Activated CD4-positive, alpha-beta T cell treated with anti-CD3 and anti-CD28 coated beads for 1 hour (primary cell): ENCODE measurements at regions not wholly inside any gene's neighbourhood (a gene's known extent, or its start where the extent isn't known, plus 50 kb on each side); places are given as distances from the start of the nearest gene placed in this dataset.

Source experiments
- DNase-seq: peaks from one replicate; pipeline ENCODE4 v3.0.0-alpha.2; 2020

GRCh38 chr13:75913925-75914324 is 277.8 kb downstream of the LMO7 start:
- no peak for DNase-seq

- DNase-seq, result no peak
Measured at GRCh38 chr13:75910591-75910990, 274.5 kb downstream of the LMO7 start.
